H9 (cell line): ENCODE measurements at regions not wholly inside any gene's neighbourhood (a gene's known extent, or its start where the extent isn't known, plus 50 kb on each side); places are given as distances from the start of the nearest gene placed in this dataset.

ENCODE experiments used
- DNase-seq: peaks from one replicate; pipeline ENCODE4 v3.0.0-alpha.2; 2017
- H2AFZ ChIP-seq: one replicate; pipeline ENCODE4 v1.6.1; 2013; ENCODE audit warnings: mild to moderate bottlenecking, low read length, control low read depth, moderate library complexity
- H2AK5ac ChIP-seq: 2 replicates; pipeline ENCODE4 v1.6.1; 2013; ENCODE audit warnings: low read length, control low read depth, mixed read lengths; ENCODE audit not compliant: insufficient read length
- H2BK120ac ChIP-seq: one replicate; pipeline ENCODE4 v1.6.1; 2013; ENCODE audit warnings: low read depth, mild to moderate bottlenecking, low read length, control low read depth, inconsistent platforms; ENCODE audit not compliant: poor library complexity, severe bottlenecking
- H2BK12ac ChIP-seq: 2 replicates; pipeline ENCODE4 v1.6.1; 2013; ENCODE audit warnings: low read length, control low read depth, mixed read lengths, low read depth; ENCODE audit not compliant: insufficient read length
- H2BK15ac ChIP-seq: 2 replicates; pipeline ENCODE4 v1.6.1; 2013; ENCODE audit warnings: low read depth, low read length, control low read depth
- H2BK20ac ChIP-seq: one replicate; pipeline ENCODE4 v1.6.1; 2013; ENCODE audit warnings: low read depth, mild to moderate bottlenecking, low read length, control low read depth, inconsistent platforms; ENCODE audit not compliant: poor library complexity, severe bottlenecking
- H2BK5ac ChIP-seq: 2 replicates; pipeline ENCODE4 v1.6.1; 2013; ENCODE audit warnings: low read length, control low read depth, mixed read lengths; ENCODE audit not compliant: insufficient read length
- H3K14ac ChIP-seq: 2 replicates; pipeline ENCODE4 v1.6.1; 2013; ENCODE audit warnings: low read length, control low read depth; ENCODE audit not compliant: insufficient read depth
- H3K18ac ChIP-seq: 2 replicates; pipeline ENCODE4 v1.6.1; 2013; ENCODE audit warnings: low read depth, mild to moderate bottlenecking, mixed read lengths, low read length, control low read depth; ENCODE audit not compliant: insufficient read length
- H3K23ac ChIP-seq: 2 replicates; pipeline ENCODE4 v1.6.1; 2013; ENCODE audit warnings: low read length, control low read depth, mixed read lengths, low read depth; ENCODE audit not compliant: insufficient read length
- H3K23me2 ChIP-seq: 2 replicates; pipeline ENCODE4 v1.6.1; 2013; ENCODE audit warnings: low read depth, mild to moderate bottlenecking, mixed read lengths, low read length, control low read depth; ENCODE audit not compliant: insufficient read length, poor library complexity, severe bottlenecking
- H3K27ac ChIP-seq: 2 replicates; pipeline ENCODE4 v1.5.1; 2013; ENCODE audit warnings: low read length, control low read depth, mixed read lengths, low read depth; ENCODE audit not compliant: insufficient read length
- H3K27me3 ChIP-seq: 2 replicates; pipeline ENCODE4 v1.6.1; 2013; ENCODE audit warnings: low read length, control low read depth, inconsistent platforms; ENCODE audit not compliant: insufficient read depth
- H3K4ac ChIP-seq: 2 replicates; pipeline ENCODE4 v1.6.1; 2013; ENCODE audit warnings: low read depth, mild to moderate bottlenecking, control low read depth, inconsistent platforms, low read length, moderate library complexity
- H3K4me1 ChIP-seq: 2 replicates; pipeline ENCODE4 v1.6.1; 2013; ENCODE audit warnings: low read length, control low read depth, inconsistent platforms; ENCODE audit not compliant: insufficient read depth
- H3K4me2 ChIP-seq: 2 replicates; pipeline ENCODE4 v1.6.1; 2013; ENCODE audit warnings: low read length, control low read depth, mixed read lengths; ENCODE audit not compliant: insufficient read length, insufficient read depth
- H3K56ac ChIP-seq: 2 replicates; pipeline ENCODE4 v1.6.1; 2013; ENCODE audit warnings: low read depth, mild to moderate bottlenecking, mixed read lengths, low read length, control low read depth; ENCODE audit not compliant: insufficient read length
- H3K79me1 ChIP-seq: 2 replicates; pipeline ENCODE4 v1.6.1; 2013; ENCODE audit warnings: low read depth, mild to moderate bottlenecking, moderate library complexity, low read length, control low read depth, inconsistent platforms; ENCODE audit not compliant: insufficient read depth, poor library complexity, severe bottlenecking
- H3K79me2 ChIP-seq: 2 replicates; pipeline ENCODE4 v1.6.1; 2013; ENCODE audit warnings: low read length, control low read depth, inconsistent platforms; ENCODE audit not compliant: insufficient read depth
- H3K9ac ChIP-seq: 2 replicates; pipeline ENCODE4 v1.6.1; 2013; ENCODE audit warnings: low read length, control low read depth, mixed read lengths; ENCODE audit not compliant: insufficient read length; ENCODE audit errors: extremely low read depth
- H3K9me3 ChIP-seq: one replicate; pipeline ENCODE4 v1.6.1; 2013; ENCODE audit warnings: low read depth, low read length, inconsistent platforms; ENCODE audit not compliant: control insufficient read depth
- H3T11ph ChIP-seq: one replicate; pipeline ENCODE4 v1.6.1; 2013; ENCODE audit warnings: mild to moderate bottlenecking, low read length, control low read depth, inconsistent platforms
- H4K20me1 ChIP-seq: one replicate; pipeline ENCODE4 v1.6.1; 2013; ENCODE audit not compliant: control insufficient read depth, insufficient read length, insufficient read depth
- H4K5ac ChIP-seq: 2 replicates; pipeline ENCODE4 v1.6.1; 2013; ENCODE audit warnings: low read depth, mild to moderate bottlenecking, mixed read lengths, low read length, control low read depth; ENCODE audit not compliant: insufficient read length
- H4K8ac ChIP-seq: replicated peaks from 2 replicates; pipeline ENCODE4 v1.6.1; 2013; ENCODE audit warnings: low read length, control low read depth, mixed read lengths, low read depth; ENCODE audit not compliant: insufficient read length
- H4K91ac ChIP-seq: 2 replicates; pipeline ENCODE4 v1.6.1; 2013; ENCODE audit warnings: low read depth, mild to moderate bottlenecking, moderate library complexity, mixed read lengths, low read length, control low read depth; ENCODE audit not compliant: insufficient read length
- H3K27ac Mint-ChIP-seq, 3 experiments: 2 replicates in 2 of 3; 3 replicates in 1 of 3; pipeline ENCODE4 v1.8.0; 2020 to 2021; ENCODE audit warnings: mixed read lengths in 3 of 3, mild to moderate bottlenecking in 1 of 3, moderate library complexity in 1 of 3
- H3K27me3 Mint-ChIP-seq: 2 replicates; pipeline ENCODE4 v1.8.0; 2021; ENCODE audit warnings: low read depth, mild to moderate bottlenecking, moderate library complexity, mixed read lengths
- H3K36me3 Mint-ChIP-seq, 3 experiments: 2 replicates in 2 of 3; 3 replicates in 1 of 3; pipeline ENCODE4 v1.8.0; 2020 to 2021; ENCODE audit warnings: low read depth in 3 of 3, mixed read lengths in 3 of 3; ENCODE audit not compliant: insufficient read depth in 1 of 3
- H3K4me1 Mint-ChIP-seq, 2 experiments: 2 replicates each; pipeline ENCODE4 v1.8.0; 2020; ENCODE audit warnings: mixed read lengths in 2 of 2
- H3K4me3 Mint-ChIP-seq, 2 experiments: 2 replicates in 1 of 2; 3 replicates in 1 of 2; pipeline ENCODE4 v1.8.0; 2020 to 2021; ENCODE audit warnings: mild to moderate bottlenecking in 2 of 2, mixed read lengths in 2 of 2, moderate library complexity in 1 of 2
- H3K9me3 Mint-ChIP-seq, 2 experiments: 2 replicates in 1 of 2; 3 replicates in 1 of 2; pipeline ENCODE4 v1.8.0; 2020; ENCODE audit warnings: mild to moderate bottlenecking in 2 of 2, mixed read lengths in 2 of 2, moderate library complexity in 1 of 2
- WGBS: extraction: QIAGEN DNeasy Blood & Tissue Kit; methylation state at CpG from one replicate; pipeline ENCODE4 v1.1.7; 2013; ENCODE audit warnings: missing lambda C conversion rate, low lambda C conversion rate, mixed read lengths; ENCODE audit not compliant: insufficient read length; ENCODE audit errors: extremely low coverage; 5-methylcytosine and 5-hydroxymethylcytosine counted together
- TF ChIP-seq, protein P1 (sequence below): fragments of 200-600 bp; sonication (generic); conservative IDR thresholded peaks from 3 replicates; pipeline ENCODE4 v1.8.0; 2021; ENCODE audit warnings: antibody characterized with exemption, mild to moderate bottlenecking

DNA sequence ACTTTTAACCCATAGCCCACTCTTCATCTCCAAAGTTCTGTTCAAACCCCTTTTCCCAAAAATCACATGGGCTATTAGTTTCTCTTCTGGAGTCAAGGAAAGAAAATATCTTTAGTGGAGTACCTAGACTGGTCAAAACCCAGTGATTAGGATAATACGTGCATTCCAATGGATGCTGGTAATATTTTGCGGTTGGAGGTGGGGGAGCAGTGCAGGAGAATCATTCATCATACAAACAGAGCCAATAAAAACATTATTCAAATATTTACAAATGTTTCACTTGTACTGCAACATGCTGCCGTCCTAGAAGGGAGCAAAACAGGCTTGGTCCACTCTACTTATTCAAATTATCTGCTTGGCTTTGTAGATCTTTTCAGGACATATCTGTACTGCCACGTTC is 57.2 kb upstream of the RAB9B start:
- Histone ChIP-seq H3K14ac (no peak overlapping the region), H3T11ph (no peak overlapping the region), H3K9me3 (no peaks in the 10 kb centered on the region), H3K4me2 (no peak overlapping the region), H3K23me2 (no peaks in the 10 kb centered on the region), H4K8ac (no peak overlapping the region), H2BK5ac (no peak overlapping the region), H3K27ac (no peak overlapping the region), H3K56ac (no peak overlapping the region), H3K79me2 (no peaks in the 10 kb centered on the region), H3K9ac (no peak overlapping the region), H2AK5ac (no peak overlapping the region), H3K4me1 (no peaks in the 10 kb centered on the region), H3K4ac (no peak overlapping the region), H3K23ac (no peak overlapping the region), H3K18ac (no peak overlapping the region), H4K5ac (no peak overlapping the region), H4K91ac (no peak overlapping the region), H2BK15ac (no peak overlapping the region), H4K20me1 (no peaks in the 10 kb centered on the region), H2BK20ac (no peak overlapping the region), H3K79me1 (no peaks in the 10 kb centered on the region), H2AFZ (no peak overlapping the region), H2BK12ac (no peak overlapping the region), H2BK120ac (no peak overlapping the region), H3K27me3 (no peaks in the 10 kb centered on the region)
- TF ChIP-seq, protein P1, sequence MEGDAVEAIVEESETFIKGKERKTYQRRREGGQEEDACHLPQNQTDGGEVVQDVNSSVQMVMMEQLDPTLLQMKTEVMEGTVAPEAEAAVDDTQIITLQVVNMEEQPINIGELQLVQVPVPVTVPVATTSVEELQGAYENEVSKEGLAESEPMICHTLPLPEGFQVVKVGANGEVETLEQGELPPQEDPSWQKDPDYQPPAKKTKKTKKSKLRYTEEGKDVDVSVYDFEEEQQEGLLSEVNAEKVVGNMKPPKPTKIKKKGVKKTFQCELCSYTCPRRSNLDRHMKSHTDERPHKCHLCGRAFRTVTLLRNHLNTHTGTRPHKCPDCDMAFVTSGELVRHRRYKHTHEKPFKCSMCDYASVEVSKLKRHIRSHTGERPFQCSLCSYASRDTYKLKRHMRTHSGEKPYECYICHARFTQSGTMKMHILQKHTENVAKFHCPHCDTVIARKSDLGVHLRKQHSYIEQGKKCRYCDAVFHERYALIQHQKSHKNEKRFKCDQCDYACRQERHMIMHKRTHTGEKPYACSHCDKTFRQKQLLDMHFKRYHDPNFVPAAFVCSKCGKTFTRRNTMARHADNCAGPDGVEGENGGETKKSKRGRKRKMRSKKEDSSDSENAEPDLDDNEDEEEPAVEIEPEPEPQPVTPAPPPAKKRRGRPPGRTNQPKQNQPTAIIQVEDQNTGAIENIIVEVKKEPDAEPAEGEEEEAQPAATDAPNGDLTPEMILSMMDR: no peak
- H3K9me3 Mint-ChIP-seq: peaks cover 11 to 37% of the 10 kb centered on the region in 2 experiments
- no peak for DNase-seq
- peaks cover 2% of the 10 kb centered on the region for H3K27me3 Mint-ChIP-seq
- H3K4me1 Mint-ChIP-seq: no peaks in the 10 kb centered on the region
- no peak overlapping the region for H3K27ac Mint-ChIP-seq
- no peaks in the 10 kb centered on the region for H3K36me3 Mint-ChIP-seq
- WGBS: no CpG with 5 or more reads among the region's 4 CpGs
- no peak overlapping the region for H3K4me3 Mint-ChIP-seq
